ENCODE measurements at regions not wholly inside any gene's neighbourhood (a gene's known extent, or its start where the extent isn't known, plus 50 kb on each side); places are given as distances from the start of the nearest gene placed in this dataset.

DNA sequence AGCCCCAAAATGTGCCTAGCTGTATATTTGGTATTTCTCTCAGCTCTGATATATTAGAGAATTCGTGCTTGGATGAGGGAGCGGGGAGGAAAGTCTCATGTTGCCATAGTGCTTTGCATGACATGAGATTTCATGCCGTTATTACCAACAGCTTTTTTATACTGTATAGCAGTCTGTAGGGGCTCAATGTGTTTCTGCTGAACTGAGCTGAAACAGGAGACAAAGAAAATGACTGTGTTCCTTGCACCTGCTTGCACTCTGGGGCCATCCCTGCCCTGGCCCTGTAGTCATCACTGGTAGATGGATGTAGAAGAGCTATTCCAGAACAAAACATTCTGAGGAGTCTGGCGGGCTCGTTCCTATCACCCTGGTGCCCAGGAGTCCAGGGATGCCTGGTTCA is 128.0 kb upstream of the SASH1 start:
- DNase-seq (ENCODE audit: low spot score), result no peak

DNA sequence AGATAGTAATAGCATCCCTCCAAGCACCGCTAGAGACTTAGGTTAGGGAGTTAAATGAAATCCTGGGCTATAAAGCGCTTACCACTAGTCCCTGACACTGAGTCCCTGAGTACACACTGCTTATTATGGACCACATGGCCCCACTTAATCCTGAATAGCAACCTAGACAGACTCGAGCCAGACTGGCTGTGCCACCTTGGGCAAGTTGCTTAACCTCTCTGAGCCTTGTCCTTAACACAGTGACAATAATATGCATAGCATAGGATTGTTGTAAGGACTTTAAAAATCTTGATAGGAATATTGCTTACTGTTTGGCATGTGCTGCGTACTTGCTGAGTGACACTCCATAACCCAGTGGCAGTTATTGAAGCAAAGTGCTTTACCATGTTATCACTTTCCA is 125.6 kb upstream of the SASH1 start:
- DNase-seq (ENCODE audit: low spot score), result no peak

DNA sequence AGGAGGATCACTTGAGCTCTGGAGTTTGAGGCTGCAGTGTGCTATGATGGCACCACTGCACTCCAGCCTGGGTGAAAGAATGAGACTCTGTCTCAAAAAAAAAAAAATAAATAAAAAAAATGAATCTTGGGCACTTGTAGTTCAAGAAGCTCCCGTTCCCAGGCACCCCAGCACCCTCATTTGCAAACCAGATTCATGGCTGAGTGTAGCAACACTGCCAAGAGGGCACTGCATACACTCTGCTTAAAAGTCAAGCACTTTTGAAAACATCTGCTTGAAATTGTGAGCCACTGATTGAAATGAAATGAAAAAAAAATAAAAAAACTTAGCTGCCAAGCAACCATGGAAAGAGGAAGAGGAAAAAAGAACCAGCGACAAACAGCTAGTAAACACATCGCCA is 124.7 kb upstream of the SASH1 start:
- DNase-seq (ENCODE audit: low spot score), result no peak

GRCh38 chr6:148218542-148219258 is 123.9 kb upstream of the SASH1 start:
- no peak for DNase-seq (ENCODE audit: low spot score)

DNA sequence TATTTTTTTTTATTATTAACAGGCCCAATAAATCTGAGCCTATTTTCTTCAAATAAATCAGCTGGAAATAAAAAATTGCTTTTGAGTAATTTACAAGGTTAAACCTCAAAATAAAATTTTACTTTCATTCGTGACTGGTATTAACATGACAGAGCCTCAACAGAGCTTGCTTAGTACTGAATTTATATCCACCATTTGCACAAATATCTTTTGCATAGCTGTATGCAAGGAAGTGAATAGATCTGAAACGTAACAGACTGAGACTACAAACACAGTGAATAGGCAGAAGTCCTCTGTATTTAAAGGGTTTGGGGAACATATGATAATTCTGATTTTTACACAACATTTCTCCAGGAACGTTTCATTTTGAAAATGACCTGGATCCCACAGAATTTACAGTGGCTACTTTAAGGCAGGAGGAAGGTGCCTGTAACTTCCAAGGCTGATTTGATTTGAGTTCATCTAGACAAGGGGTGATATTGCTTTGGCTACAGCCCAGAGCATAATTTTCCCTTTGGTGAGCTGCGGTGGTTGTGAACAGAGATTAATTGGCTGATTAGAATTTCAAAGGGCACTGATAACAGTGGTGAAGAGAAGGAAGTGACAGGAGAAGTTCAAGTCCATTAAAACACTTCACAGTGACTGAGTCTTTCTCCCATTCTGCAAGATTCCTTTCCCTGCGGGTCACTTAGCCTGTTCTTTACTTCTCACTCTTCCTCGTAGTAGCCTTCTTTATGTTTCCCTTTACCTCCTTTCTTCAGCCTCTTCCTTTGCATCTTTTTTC is 121.2 kb upstream of the SASH1 start:
- DNase-seq (ENCODE audit: low spot score), result no peak

DNA sequence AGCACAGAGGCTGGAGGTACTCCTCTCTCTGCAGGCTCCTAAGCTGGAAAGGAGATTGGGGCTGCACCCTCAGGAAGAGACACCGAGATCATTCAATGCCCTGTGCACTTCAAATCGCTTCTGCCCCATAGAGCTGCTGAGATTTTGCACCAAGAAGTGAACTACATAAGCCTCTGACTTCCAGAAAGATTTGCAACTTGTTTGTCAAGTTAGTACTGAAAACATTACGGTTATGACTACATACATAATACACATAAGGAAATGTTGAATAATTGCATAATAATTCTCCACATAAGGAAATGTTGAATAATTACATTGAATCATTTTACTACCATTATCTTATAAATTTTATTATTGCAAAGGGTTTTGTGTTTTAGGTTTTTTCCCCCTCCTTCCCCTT is 120.3 kb upstream of the SASH1 start:
- DNase-seq (ENCODE audit: low spot score), result no peak

- no peak for DNase-seq (ENCODE audit: low spot score)
Measured at GRCh38 chr6:148222846-148223245, 119.8 kb upstream of the SASH1 start.

DNA sequence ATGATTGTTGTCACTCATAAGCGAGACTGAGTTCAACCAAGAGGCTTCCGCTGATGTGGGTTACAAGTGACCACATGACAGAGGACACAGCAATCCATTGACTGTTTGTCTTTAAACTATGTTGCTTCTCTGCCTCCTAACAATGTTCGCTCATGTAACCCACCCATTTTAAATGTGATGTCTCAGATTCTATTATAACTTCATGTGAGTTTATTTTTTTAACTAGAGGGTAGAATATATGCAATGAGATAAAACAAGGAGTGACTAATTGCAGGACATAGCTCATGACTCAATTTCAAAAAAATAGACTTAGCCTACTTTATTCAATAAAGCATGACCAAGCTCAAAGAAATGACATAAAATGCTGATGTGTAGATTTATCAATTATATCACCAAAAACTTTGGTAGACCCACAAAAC is 119.2 kb upstream of the SASH1 start:
- DNase-seq (ENCODE audit: low spot score), result no peak

GRCh38 chr6:148225871-148226270 is 116.8 kb upstream of the SASH1 start:
- DNase-seq (ENCODE audit: low spot score), result no peak

GRCh38 chr6:148226284-148226683 is 116.4 kb upstream of the SASH1 start:
- DNase-seq (ENCODE audit: low spot score), result no peak

DNA sequence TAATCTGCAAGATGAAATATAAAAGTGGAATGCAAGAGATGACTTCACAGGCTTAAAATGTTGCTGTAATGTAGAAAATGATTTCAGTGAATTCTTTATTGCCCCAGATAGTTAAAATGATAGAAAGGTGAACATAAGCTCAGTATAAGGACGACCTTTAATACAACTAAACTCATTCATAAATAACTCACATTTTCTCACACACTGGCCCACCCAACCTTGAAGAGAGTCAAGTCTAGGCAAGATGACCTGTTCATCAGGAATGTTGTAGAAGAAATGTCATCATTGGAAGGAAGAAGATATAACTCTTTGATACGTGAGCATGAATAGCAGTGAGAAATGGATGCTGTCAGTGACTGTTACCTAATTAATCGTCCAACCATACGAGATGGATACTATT is 111.1 kb upstream of the SASH1 start:
- DNase-seq (ENCODE audit: low spot score), result no peak

GRCh38 chr6:148235446-148235845 is 107.2 kb upstream of the SASH1 start:
- DNase-seq (ENCODE audit: low spot score), result no peak

GRCh38 chr6:148238713-148239112 is 103.9 kb upstream of the SASH1 start:
- no peak for DNase-seq (ENCODE audit: low spot score)

GRCh38 chr6:148239215-148239614 is 103.4 kb upstream of the SASH1 start:
- no peak for DNase-seq (ENCODE audit: low spot score)

DNA sequence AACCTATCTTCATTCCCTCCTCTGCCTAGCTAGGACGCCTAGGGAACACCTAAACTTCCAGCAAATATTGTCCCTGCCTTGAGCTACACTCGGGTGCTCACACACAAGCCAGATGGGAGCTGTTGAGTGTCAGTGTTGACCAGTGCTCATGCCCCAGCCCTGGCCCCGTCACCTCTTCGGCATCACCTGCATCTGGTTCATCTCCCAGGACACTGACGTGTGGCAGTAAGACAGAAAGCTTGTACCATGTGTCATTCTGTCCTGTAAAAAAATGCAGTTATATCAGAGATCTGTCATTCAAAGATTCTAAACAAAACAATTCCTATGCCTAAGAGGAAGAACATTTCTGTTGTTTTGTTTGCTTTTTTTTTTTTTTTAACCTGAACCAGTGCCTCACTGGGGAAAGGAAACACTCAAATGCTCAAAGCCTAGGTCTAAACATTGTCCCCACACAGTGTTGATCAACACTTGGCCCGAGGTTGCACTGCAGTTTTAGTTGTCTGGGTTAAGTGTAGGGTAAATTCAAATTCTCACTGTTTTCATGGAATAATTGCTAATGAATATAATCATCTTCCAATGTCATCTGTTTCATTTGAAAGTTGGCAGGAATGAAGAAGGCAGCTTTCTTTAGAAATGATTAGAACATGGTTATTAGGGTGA is 102.7 kb upstream of the SASH1 start:
- DNase-seq (ENCODE audit: low spot score), result no peak

DNA sequence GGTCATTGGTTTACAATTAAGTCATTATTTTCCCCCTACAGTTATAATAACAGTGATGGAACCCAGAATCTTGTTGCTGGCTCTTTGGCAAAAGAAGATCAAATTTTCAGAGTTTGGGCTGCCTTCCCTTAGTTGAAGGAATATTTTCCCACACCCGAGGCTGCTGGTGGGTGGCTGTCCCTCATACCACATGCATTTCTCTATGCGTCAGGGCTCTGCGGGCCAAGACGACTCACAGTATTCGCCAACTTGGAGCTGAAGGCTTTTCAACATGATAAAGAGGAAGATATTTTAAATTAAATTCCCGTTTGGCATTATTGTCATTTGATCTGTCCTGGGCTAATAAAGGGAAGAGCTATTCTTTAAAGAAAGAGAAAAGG is 102.2 kb upstream of the SASH1 start:
- DNase-seq (ENCODE audit: low spot score), result no peak

DNA sequence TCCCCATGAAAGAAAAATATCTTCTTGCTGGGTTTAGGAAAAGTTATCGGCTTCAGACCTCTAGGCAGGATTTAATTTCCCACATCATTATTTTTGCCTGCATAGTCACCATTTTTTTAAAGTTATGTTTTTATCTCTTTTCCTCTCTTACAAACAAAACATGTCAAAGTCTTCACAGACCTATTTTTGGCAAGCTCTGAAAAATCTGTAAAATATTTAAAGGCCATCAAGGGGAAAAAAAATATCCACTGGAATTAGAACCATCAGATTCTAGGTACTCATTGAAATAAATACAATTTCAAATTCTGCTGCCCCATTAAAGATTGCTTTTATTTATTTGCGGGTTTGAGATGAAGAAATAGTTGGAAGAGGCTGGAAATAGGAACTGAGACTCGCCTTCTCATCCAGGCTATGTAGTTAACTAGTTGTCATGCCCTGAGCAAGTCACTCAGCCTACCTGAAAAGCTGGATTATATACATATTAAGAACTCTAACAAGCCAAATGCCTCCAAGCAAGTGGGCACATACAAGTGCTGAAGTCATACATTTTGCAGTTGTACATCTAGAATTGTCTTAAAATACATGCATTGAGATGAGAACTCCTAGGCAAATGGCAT is 101.7 kb upstream of the SASH1 start:
- no peak for DNase-seq (ENCODE audit: low spot score)

- no peak for DNase-seq (ENCODE audit: low spot score)
Measured at GRCh38 chr6:148242180-148242579, 100.5 kb upstream of the SASH1 start.

GRCh38 chr6:148244217-148244935 is 98.3 kb upstream of the SASH1 start:
- no peak for DNase-seq (ENCODE audit: low spot score)

GRCh38 chr6:148247386-148248063 is 95.1 kb upstream of the SASH1 start:
- no peak for DNase-seq (ENCODE audit: low spot score)

GRCh38 chr6:148249160-148249559 is 93.5 kb upstream of the SASH1 start:
- DNase-seq (ENCODE audit: low spot score), result no peak

Data from activated CD4-positive, alpha-beta T cell treated with anti-CD3 and anti-CD28 coated beads, Interleukin-2, Interleukin-4, amounts not matched to agents 100 ng/mL and 50 ng/mL, durations not matched to agents 16 hours and 8 hours (primary cell).